CD4-positive, alpha-beta T cell treated with Interferon gamma for 1 hour (primary cell): ENCODE measurements at regions not wholly inside any gene's neighbourhood (a gene's known extent, or its start where the extent isn't known, plus 50 kb on each side); places are given as distances from the start of the nearest gene placed in this dataset.

Experiments
- DNase-seq: peaks from one replicate; pipeline ENCODE4 v3.0.0-alpha.2; 2020

DNA sequence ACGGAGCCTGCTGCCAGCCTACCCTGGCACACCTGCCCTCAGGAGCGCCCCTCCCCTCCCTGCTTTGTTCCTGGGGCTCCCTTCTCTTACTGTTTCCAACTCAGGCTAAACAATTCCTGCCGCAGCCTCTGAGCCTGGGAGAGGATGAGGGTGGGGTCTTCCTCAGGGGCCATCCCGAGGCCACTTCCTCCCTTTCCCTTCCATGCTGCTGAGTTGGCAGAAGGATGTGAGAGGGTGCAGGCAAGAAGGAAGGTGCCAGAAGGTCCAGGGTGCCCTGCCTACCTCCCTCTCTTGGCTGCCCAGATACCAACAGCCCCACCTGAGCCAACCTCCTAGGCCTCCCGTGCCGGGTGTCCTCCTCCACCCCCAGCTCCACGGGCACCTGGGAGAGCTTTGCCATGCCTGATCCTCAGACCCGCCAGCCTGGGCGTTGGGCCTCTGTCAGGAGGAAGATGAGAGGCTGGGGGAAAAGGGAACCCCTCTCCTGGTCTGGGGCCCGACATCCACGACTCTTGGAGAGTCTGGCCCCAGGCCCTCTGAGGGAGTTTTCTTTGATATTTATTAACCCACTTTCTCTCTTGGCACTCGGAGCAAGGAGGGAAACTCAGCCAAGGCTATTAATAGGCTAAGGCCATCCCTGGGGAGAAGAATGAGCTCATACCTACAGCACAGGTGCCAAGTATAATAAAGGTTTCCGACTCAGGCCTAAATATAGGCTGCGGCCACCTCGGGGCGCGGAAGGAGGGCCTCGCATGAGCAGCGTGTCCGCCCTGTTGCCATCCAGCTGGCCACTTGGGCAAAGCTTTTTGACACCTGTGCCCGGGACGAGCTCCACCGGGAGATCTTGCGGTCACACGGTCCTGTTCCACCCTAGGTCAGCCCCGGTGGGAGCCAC is 232.0 kb downstream of the ENGASE start:
- no peak for DNase-seq

- no peak for DNase-seq
These were observed 231.3 kb downstream of the ENGASE start for GRCh38 chr17:79305768-79306423.

DNA sequence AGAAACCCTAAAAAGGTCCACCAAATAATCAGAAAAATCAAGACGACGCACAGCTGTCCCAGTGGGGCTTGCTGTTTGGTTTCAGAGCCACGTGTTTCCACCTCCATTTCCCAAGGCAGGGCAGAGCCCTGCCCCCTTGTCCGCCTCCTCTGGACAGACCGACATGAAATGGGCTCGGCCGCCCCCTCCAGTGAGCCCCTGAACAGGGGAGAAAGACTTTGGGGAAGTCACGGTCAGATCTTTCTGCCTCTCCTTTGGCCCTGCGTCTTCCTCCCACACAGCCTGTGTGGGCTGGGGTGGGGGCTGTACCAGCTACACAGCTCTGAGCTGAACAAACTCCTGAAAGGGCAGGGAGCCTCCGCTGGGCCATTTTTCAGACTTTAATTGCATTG is 230.7 kb downstream of the ENGASE start:
- no peak for DNase-seq

DNA sequence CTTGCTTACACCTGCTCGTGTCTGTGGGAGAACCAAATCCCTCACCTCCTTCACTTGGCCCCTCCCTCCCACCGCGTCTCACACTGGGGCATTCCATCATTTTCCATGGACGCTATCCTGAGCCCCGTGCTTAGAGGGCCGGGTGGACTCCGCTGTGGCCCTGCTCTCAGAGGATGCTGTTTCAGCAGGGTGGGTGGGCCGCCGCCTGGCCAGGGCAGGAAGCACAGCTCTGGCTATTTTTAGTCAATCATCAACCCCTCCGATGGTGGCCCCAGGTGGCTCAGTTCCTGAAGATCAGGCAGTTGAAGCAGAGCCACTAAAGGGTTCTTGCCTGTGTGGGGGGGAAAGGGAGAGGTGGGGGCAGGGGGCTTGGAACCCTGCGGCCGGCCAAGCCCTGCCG is 230.3 kb downstream of the ENGASE start:
- no peak for DNase-seq

DNA sequence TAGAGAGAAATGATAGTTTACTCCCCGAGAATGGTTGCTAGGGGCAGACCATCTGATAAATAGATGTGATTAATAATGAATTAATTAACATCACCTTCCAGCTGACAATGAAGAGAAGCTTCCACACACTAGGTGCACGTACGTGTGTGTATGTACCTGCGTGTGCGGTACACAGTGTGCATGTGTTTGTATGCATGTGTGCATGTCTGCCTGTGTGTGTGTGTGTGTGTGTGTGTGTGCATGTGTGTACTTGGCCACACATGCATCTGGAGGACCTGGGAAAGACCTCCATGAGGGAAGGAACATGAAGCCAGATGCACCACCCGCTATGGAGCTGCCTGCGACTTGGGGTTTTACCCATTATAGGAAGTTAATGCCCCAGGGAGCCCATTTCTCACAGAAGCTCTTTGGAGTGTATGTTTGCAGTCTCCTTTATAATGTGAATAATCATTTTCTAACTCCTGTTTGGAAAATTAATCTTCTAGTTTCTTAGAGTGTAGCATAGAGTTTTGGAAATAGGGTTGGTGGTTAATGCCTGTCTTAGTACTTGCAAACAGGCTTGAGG is 229.1 kb downstream of the ENGASE start:
- no peak for DNase-seq

DNA sequence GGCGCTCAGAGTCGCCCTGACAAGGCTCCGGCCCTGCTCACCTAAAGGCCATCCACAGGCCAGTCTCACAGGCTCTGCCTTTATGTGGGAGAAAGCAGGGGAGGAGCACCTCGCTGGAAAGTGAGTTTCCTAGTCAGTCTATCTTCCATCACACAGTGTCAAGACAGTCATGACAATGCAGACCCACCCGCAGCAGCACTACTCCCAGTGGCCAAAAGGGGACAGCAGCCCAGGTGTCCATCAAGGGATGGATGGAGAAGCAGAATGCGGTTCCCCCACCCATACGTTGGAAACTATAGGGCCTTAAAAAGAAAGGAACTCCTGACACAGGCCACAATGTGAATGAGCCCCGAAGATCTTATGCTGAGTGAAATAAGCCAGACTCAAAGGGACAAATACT is 226.8 kb downstream of the ENGASE start:
- no peak for DNase-seq

DNA sequence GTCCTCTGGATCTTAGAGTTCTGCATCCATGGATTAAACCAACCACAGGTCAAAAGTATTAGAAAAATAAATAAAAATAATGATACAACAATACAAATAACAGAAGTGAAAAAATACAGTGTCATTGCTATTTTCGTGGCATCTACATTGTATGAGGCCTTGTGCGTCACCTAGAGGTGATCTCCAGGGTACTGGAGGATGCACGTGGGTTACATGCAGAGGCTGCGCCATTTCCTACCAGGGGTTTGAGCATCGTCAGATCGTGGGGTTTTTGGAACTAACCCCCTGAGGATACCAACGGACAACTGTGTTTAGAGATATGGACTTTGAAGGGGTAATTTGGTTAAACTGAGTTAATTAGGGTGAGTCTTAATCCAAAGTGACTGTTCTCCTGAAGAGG is 224.7 kb downstream of the ENGASE start:
- DNase-seq: no peak

DNA sequence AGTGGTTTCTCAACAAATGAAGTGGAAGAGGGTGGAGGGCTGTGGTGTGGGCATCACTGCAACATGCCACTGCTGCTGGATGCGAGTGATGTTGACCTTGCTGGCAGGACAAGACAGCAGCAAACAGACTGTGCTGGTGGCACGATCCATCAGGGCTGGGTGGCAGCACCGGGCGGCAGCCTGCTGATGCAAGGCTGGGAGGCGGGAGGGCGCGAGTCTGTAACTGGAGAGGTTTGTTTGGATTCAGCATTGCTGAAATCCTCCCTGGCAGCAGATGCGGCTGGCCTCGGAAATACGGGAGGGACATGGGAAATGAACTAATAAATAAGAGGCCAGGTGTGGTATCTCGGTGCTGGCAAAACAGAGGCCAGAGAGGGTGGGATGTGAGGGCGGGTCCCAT is 224.2 kb downstream of the ENGASE start:
- no peak for DNase-seq

DNA sequence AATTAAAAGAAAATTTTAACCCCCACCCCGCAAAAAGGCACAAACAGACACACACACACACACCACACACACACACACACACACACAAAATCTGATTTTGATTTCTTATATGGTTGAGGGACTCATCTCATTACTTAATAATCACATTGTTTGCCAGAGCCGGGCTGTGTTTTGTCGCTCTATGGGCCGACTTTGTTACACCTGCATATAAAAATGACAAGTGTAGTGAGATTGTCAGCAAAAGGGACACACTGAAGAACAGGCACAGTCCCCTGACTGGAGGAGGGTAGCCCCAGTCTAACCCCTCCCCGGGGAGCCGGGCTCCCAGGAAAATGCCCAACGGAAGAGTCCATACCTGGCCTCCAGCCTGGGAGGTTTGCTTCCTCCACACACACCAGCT is 221.6 kb downstream of the ENGASE start:
- no peak for DNase-seq

DNA sequence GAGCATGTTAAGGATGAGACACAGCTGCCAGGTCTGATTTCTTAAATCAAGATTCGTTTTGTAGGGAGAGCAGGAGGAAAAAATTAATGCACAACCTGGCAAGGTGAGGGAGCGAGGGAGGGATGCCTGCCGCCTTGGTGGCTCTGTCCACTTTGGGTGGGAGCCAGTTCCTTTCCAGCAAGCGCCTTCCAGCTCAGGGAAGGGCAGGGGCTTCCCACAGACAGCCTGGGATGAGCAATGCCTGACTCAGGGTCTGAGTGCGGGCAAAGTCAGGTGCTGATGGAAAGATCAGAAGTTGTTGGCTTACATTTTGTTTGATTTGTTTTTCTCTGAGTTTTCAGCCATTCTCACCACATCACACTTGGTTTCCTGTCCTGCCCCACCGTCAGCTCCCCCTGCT is 220.7 kb downstream of the ENGASE start:
- DNase-seq: no peak

- DNase-seq: no peak
These were observed 219.9 kb downstream of the ENGASE start for GRCh38 chr17:79294459-79295071.

DNA sequence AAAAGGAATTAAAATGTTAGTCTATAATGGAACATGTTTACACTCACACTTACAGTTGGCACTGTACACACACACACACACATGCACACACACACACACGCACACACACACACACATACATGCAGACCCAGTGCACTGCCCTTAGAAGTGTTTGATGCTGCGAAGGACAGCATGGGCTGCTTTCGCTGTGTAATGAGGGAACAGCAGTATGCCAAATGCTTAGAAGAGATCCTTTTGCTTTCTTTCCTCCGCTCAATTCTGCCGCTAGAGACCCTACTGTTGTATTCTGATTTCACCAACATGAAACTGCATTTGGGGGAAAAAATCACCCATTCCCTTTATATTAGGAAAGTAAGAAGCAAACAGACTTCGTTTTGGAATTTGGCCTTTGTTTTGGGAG is 217.9 kb downstream of the ENGASE start:
- DNase-seq: no peak

GRCh38 chr17:79291391-79291790 is 216.8 kb downstream of the ENGASE start:
- no peak for DNase-seq

- DNase-seq: no peak
These were observed 216.1 kb downstream of the ENGASE start for GRCh38 chr17:79290726-79291125.

DNA sequence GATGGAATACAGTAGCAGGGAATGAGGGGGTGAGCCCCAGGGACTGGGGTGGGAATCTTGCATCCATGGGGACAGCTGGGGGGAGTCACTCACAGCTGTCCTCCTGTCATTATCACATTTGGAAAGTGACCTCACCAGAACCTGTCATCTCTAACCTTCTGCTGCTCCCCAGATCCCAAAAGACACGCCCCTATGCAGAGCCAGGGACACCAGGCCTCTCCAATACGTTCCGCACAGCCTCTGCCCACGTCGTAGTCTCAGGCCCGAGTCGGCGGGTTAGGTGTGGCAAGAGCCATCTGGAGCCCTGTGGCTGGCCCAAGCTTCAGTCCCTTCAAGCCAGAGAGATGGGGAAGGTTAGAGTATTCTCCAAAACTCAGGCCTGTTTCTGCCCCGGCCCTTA is 214.3 kb downstream of the ENGASE start:
- DNase-seq: no peak

- DNase-seq: no peak
These were observed 211.8 kb downstream of the ENGASE start for GRCh38 chr17:79286440-79286839.

GRCh38 chr17:79285973-79286372 is 211.3 kb downstream of the ENGASE start:
- no peak for DNase-seq

GRCh38 chr17:79282294-79282693 is 207.7 kb downstream of the ENGASE start:
- DNase-seq: no peak

DNA sequence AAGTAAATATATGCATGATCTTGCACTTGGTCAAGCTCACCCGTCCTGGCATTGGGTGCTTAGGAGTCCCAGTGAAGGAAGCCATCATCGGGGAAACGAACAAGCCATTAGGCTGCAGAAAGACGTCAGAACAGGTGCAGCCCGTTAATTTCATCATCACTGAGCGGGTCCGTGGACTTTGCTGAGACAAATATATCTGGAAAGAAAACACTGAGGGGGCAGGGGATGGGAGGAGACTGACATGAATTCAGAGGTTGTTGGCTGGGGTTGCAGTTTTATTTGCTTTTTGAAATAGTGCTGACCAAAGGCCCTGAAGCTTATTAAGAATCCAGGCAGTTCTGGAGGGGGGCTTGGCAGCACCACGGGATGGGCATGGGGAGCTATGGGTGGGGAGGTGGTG is 207.2 kb downstream of the ENGASE start:
- no peak for DNase-seq

- no peak for DNase-seq
These were observed 206.4 kb downstream of the ENGASE start for GRCh38 chr17:79280866-79281572.

- no peak for DNase-seq
These were observed 205.4 kb downstream of the ENGASE start for GRCh38 chr17:79280010-79280409.

- no peak for DNase-seq
These were observed 204.7 kb downstream of the ENGASE start for GRCh38 chr17:79279320-79279719.

GRCh38 chr17:79276821-79277220 is 202.2 kb downstream of the ENGASE start:
- DNase-seq: no peak
